SW 1271 (cell line): ENCODE measurements at regions not wholly inside any gene's neighbourhood (a gene's known extent, or its start where the extent isn't known, plus 50 kb on each side); places are given as distances from the start of the nearest gene placed in this dataset.

Experiments
- DNase-seq, 2 experiments: peaks; one replicate each; lab custom pipeline; 2025; lab: John Stamatoyannopoulos, UW

GRCh38 chr9:81193362-81194339, 495.7 kb downstream of the TLE1 start:
- DNase-seq: no peak

- no peak for DNase-seq
These were observed 498.1 kb downstream of the TLE1 start for GRCh38 chr9:81191222-81191621.

- no peak for DNase-seq
These were observed 498.7 kb downstream of the TLE1 start for GRCh38 chr9:81190659-81191058.

GRCh38 chr9:81183761-81184160, 505.6 kb downstream of the TLE1 start:
- no peak for DNase-seq

GRCh38 chr9:81182431-81182830, 506.9 kb downstream of the TLE1 start:
- DNase-seq: no peak

GRCh38 chr9:81174023-81174422, 515.3 kb downstream of the TLE1 start:
- no peak for DNase-seq

- DNase-seq: no peak
These were observed 517.7 kb downstream of the TLE1 start for GRCh38 chr9:81171689-81172088.

GRCh38 chr9:81162361-81162760, 527.0 kb downstream of the TLE1 start:
- no peak for DNase-seq

- no peak for DNase-seq
These were observed 533.0 kb downstream of the TLE1 start for GRCh38 chr9:81156381-81156780.

GRCh38 chr9:81150016-81150625, 539.2 kb downstream of the TLE1 start:
- no peak for DNase-seq

GRCh38 chr9:81146684-81147337, 542.5 kb downstream of the TLE1 start:
- DNase-seq: no peak

- DNase-seq: no peak
These were observed 543.1 kb downstream of the TLE1 start for GRCh38 chr9:81146241-81146640.

GRCh38 chr9:81145331-81145963, 543.9 kb downstream of the TLE1 start:
- DNase-seq: no peak

GRCh38 chr9:81141961-81142360, 547.4 kb downstream of the TLE1 start:
- no peak for DNase-seq

GRCh38 chr9:81137976-81138568, 551.3 kb downstream of the TLE1 start:
- DNase-seq: no peak

- DNase-seq: no peak
These were observed 556.6 kb downstream of the TLE1 start for GRCh38 chr9:81132796-81133195.

- DNase-seq: no peak
These were observed 557.0 kb downstream of the TLE1 start for GRCh38 chr9:81132318-81132717.

GRCh38 chr9:81128701-81129100, 560.6 kb downstream of the TLE1 start:
- DNase-seq: no peak

- DNase-seq: no peak
These were observed 563.8 kb downstream of the TLE1 start for GRCh38 chr9:81125446-81126092.

- DNase-seq: no peak
These were observed 565.8 kb downstream of the TLE1 start for GRCh38 chr9:81123526-81123925.

GRCh38 chr9:81122749-81123148, 566.6 kb downstream of the TLE1 start:
- DNase-seq: no peak
